H1 (cell line): ENCODE measurements at regions not wholly inside any gene's neighbourhood (a gene's known extent, or its start where the extent isn't known, plus 50 kb on each side); places are given as distances from the start of the nearest gene placed in this dataset.

Experiments
- CTCF ChIA-PET: fragments of 300-600 bp; sonication (Branson Sonifier 250); formaldehyde crosslinking; loops from one replicate; lab custom pipeline; 2021; ENCODE audit not compliant: partially characterized antibody; lab: Charles Lee
- POLR2A ChIA-PET: fragments of 300-600 bp; sonication (Branson Sonifier 250); formaldehyde crosslinking; loops from one replicate; lab custom pipeline; 2021; ENCODE audit warnings: inconsistent platforms; ENCODE audit not compliant: partially characterized antibody; lab: Charles Lee
- DNase-seq, 2 experiments: peaks; one replicate each; pipeline versions ENCODE4 v3.0.0 to v3.0.0-alpha.2; 2010 to 2022; ENCODE audit warnings: low spot score in 2 of 2, low read depth in 1 of 2, mixed read lengths in 1 of 2
- FAIRE-seq: peaks from 2 replicates; lab custom pipeline; 2011; peaks lifted over from hg19 to GRCh38; lab: Jason Lieb, UNC
- H2AFZ ChIP-seq: 2 replicates; pipeline ENCODE4 v1.8.1; 2012; ENCODE audit warnings: low read length, inconsistent platforms
- H2AK5ac ChIP-seq: 2 replicates; pipeline ENCODE4 v1.6.1; 2013; ENCODE audit warnings: low read depth, low read length
- H2BK120ac ChIP-seq: replicated peaks from 2 replicates; pipeline ENCODE3; 2013; ENCODE audit warnings: low read depth, low read length, inconsistent platforms
- H2BK12ac ChIP-seq: 2 replicates; pipeline ENCODE4 v1.6.1; 2013; ENCODE audit warnings: low read depth, low read length
- H2BK15ac ChIP-seq: 2 replicates; pipeline ENCODE4 v1.6.1; 2013; ENCODE audit warnings: low read length
- H2BK20ac ChIP-seq: 2 replicates; pipeline ENCODE4 v1.6.1; 2013; ENCODE audit warnings: low read length
- H2BK5ac ChIP-seq: 2 replicates; pipeline ENCODE4 v1.6.1; 2013; ENCODE audit warnings: low read depth, low read length
- H3K14ac ChIP-seq: 2 replicates; pipeline ENCODE4 v1.6.1; 2013; ENCODE audit warnings: inconsistent platforms; ENCODE audit not compliant: insufficient read length
- H3K18ac ChIP-seq: 2 replicates; pipeline ENCODE4 v1.6.1; 2013; ENCODE audit warnings: low read length; ENCODE audit errors: extremely low read depth
- H3K23ac ChIP-seq: 2 replicates; pipeline ENCODE4 v1.6.1; 2013; ENCODE audit warnings: inconsistent platforms; ENCODE audit not compliant: insufficient read length
- H3K23me2 ChIP-seq: 2 replicates; pipeline ENCODE4 v1.6.1; 2013; ENCODE audit warnings: low read depth, low read length
- H3K27ac ChIP-seq: 2 replicates; pipeline ENCODE4 v1.6.1; 2011; ENCODE audit warnings: low read depth, low read length, inconsistent platforms
- H3K27me3 ChIP-seq, 4 experiments: replicated peaks in 1 of 4; 1 replicate in 1 of 4; 2 replicates in 3 of 4; pipeline versions ENCODE4 v1.6.1 to v1.8.1; 2011 to 2013; ENCODE audit warnings: low read length in 3 of 4, mild to moderate bottlenecking in 3 of 4, inconsistent platforms in 2 of 4, mixed read lengths in 2 of 4, moderate library complexity in 1 of 4; ENCODE audit not compliant: control insufficient read depth in 3 of 4, insufficient read depth in 3 of 4; ENCODE audit errors: extremely low read depth in 1 of 4
- H3K36me3 ChIP-seq, 4 experiments: 2 replicates each; pipeline versions ENCODE4 v1.6.1 to v1.8.1; 2011 to 2013; ENCODE audit warnings: mild to moderate bottlenecking in 4 of 4, low read length in 3 of 4, moderate library complexity in 2 of 4, control low read depth in 1 of 4, inconsistent platforms in 1 of 4; ENCODE audit not compliant: insufficient read depth in 4 of 4, control insufficient read depth in 2 of 4
- H3K4ac ChIP-seq: replicated peaks from 2 replicates; pipeline ENCODE3; 2013; ENCODE audit warnings: low read length, low read depth, mixed read lengths, inconsistent platforms; ENCODE audit not compliant: insufficient read length
- H3K4me1 ChIP-seq, 4 experiments: replicated peaks in 1 of 4; 1 replicate in 1 of 4; 2 replicates in 3 of 4; pipeline versions ENCODE4 v1.6.1 to v1.8.1; 2011 to 2013; ENCODE audit warnings: low read length in 3 of 4, inconsistent platforms in 2 of 4, mixed read lengths in 1 of 4; ENCODE audit not compliant: insufficient read depth in 4 of 4, control insufficient read depth in 3 of 4
- H3K4me2 ChIP-seq, 2 experiments: 2 replicates each; pipeline versions ENCODE4 v1.6.1 to v1.8.1; 2011 to 2013; ENCODE audit warnings: low read depth in 2 of 2, low read length in 2 of 2, control low read depth in 1 of 2, inconsistent platforms in 1 of 2, mild to moderate bottlenecking in 1 of 2; ENCODE audit not compliant: insufficient read depth in 1 of 2
- H3K4me3 ChIP-seq, 4 experiments: fragments of 200-600, 300-600 bp in 1 of 4; sonication (generic), shearing (Covaris generic), sonication (Bioruptor Twin) in 1 of 4; 2 replicates each; pipeline versions ENCODE4 v1.5.1 to v1.8.1; 2011 to 2016; ENCODE audit warnings: low read length in 4 of 4, low read depth in 3 of 4, control low read depth in 2 of 4, inconsistent platforms in 2 of 4, mild to moderate bottlenecking in 2 of 4, mixed read lengths in 1 of 4, moderate library complexity in 1 of 4; ENCODE audit not compliant: insufficient read depth in 2 of 4; ENCODE audit errors: extremely low read depth in 1 of 4
- H3K56ac ChIP-seq: replicated peaks from 2 replicates; pipeline ENCODE3; 2013; ENCODE audit warnings: low read depth, mild to moderate bottlenecking, mixed read lengths, low read length, inconsistent platforms; ENCODE audit not compliant: insufficient read length
- H3K79me1 ChIP-seq: 2 replicates; pipeline ENCODE4 v1.6.1; 2013; ENCODE audit warnings: low read depth, low read length, control low read depth
- H3K79me2 ChIP-seq, 2 experiments: 2 replicates each; pipeline versions ENCODE4 v1.6.1 to v1.8.1; 2012 to 2013; ENCODE audit warnings: low read length in 2 of 2, mild to moderate bottlenecking in 2 of 2, inconsistent platforms in 1 of 2; ENCODE audit not compliant: insufficient read depth in 2 of 2, control insufficient read depth in 1 of 2
- H3K9ac ChIP-seq, 4 experiments: replicated peaks in 1 of 4; 1 replicate in 1 of 4; 2 replicates in 3 of 4; pipeline versions ENCODE4 v1.6.1 to v1.8.1; 2011 to 2013; ENCODE audit warnings: low read depth in 3 of 4, low read length in 3 of 4, control low read depth in 2 of 4, mild to moderate bottlenecking in 2 of 4, moderate library complexity in 2 of 4, inconsistent platforms in 1 of 4; ENCODE audit errors: extremely low read depth in 1 of 4
- H3K9me3 ChIP-seq, 2 experiments: 2 replicates each; pipeline versions ENCODE4 v1.6.1 to v1.8.1; 2012 to 2013; ENCODE audit warnings: mild to moderate bottlenecking in 2 of 2, moderate library complexity in 2 of 2, control low read depth in 1 of 2, inconsistent platforms in 1 of 2, low read depth in 1 of 2, low read length in 1 of 2, mixed read lengths in 1 of 2; ENCODE audit not compliant: insufficient read depth in 2 of 2
- H4K20me1 ChIP-seq, 2 experiments: replicated peaks in 1 of 2; 2 replicates each; pipeline versions ENCODE3 to v1.8.1; 2011 to 2013; ENCODE audit warnings: inconsistent platforms in 2 of 2, low read length in 2 of 2, mild to moderate bottlenecking in 1 of 2; ENCODE audit not compliant: insufficient read depth in 2 of 2, control insufficient read depth in 1 of 2
- H4K5ac ChIP-seq: 2 replicates; pipeline ENCODE4 v1.6.1; 2013; ENCODE audit warnings: low read length, low read depth, mixed read lengths, inconsistent platforms; ENCODE audit not compliant: insufficient read length
- H4K8ac ChIP-seq: 2 replicates; pipeline ENCODE4 v1.8.0; 2013; ENCODE audit warnings: mild to moderate bottlenecking, moderate library complexity, low read length, inconsistent platforms; ENCODE audit not compliant: insufficient read depth; ENCODE audit errors: extremely low read depth
- H4K91ac ChIP-seq: replicated peaks from 2 replicates; pipeline ENCODE3; 2013; ENCODE audit warnings: low read length, mixed read lengths, inconsistent platforms; ENCODE audit not compliant: insufficient read length
- BCL11A ChIP-seq, 2 experiments: IDR thresholded peaks; one replicate each; pipeline ENCODE4 v1.6.1; 2011; ENCODE audit warnings: low read depth in 2 of 2, low read length in 2 of 2, mild to moderate bottlenecking in 2 of 2
- EZH2 ChIP-seq: fragments of 200-600 bp; sonication (generic); IDR thresholded peaks from 2 replicates; pipeline ENCODE4 v1.7.1; 2012; ENCODE audit warnings: low read depth, mild to moderate bottlenecking, moderate library complexity, low read length, inconsistent platforms; ENCODE audit not compliant: severe bottlenecking
- NRF1 ChIP-seq: IDR thresholded peaks from 2 replicates; pipeline ENCODE4 v1.6.1; 2011; ENCODE audit warnings: mild to moderate bottlenecking, low read depth, low read length, improper control_type of control experiment
- SIN3A ChIP-seq, 2 experiments: IDR thresholded peaks in 1 of 2; conservative IDR thresholded peaks in 1 of 2; 2 replicates each; pipeline ENCODE4 v1.6.1; 2011 to 2012; ENCODE audit warnings: low read length in 2 of 2, improper control_type of control experiment in 1 of 2, low read depth in 1 of 2, mild to moderate bottlenecking in 1 of 2
- SIRT6 ChIP-seq: IDR thresholded peaks from one replicate; pipeline ENCODE4 v1.7.1; 2012; ENCODE audit warnings: low read length, inconsistent platforms
- SP1 ChIP-seq: IDR thresholded peaks from 2 replicates; pipeline ENCODE4 v1.6.1; 2011; ENCODE audit warnings: low read depth, low read length
- TCF12 ChIP-seq: IDR thresholded peaks from 2 replicates; pipeline ENCODE4 v1.6.1; 2011; ENCODE audit warnings: low read depth, mild to moderate bottlenecking, low read length
- TEAD4 ChIP-seq: IDR thresholded peaks from 2 replicates; pipeline ENCODE4 v1.6.1; 2012; ENCODE audit warnings: low read depth, low read length, inconsistent platforms, mixed read lengths
- USF2 ChIP-seq: IDR thresholded peaks from 2 replicates; pipeline ENCODE4 v1.6.1; 2011; ENCODE audit warnings: low read length, improper control_type of control experiment
- WGBS, 2 experiments: shearing (Covaris generic) in 1 of 2; methylation state at CpG; one replicate each; pipeline versions ENCODE4 v1.1.6 to v1.1.7; 2013 to 2015; ENCODE audit warnings: low lambda C conversion rate in 2 of 2, mixed read lengths in 2 of 2, inconsistent platforms in 1 of 2, low coverage in 1 of 2, missing lambda C conversion rate in 1 of 2; ENCODE audit not compliant: insufficient replicate concordance in 2 of 2, insufficient coverage in 1 of 2, insufficient read length in 1 of 2; ENCODE audit errors: extremely low coverage in 1 of 2, missing lambda C conversion rate in 1 of 2; 5-methylcytosine and 5-hydroxymethylcytosine counted together
- TF ChIP-seq, protein P1 (sequence below): IDR thresholded peaks from 2 replicates; pipeline ENCODE4 v1.6.1; 2012; ENCODE audit warnings: inconsistent platforms

- CTCF ChIA-PET = no interaction called here
- TF ChIP-seq SIRT6 = no peak
- no peak for TF ChIP-seq SP1
- TF ChIP-seq SIN3A (conservative IDR thresholded peaks at IDR 0.05 in 1 of 2, IDR thresholded peaks at IDR 0.05 in 1 of 2; ENCODE audit: low read depth in 1 of 2, low read length in 2 of 2) = no peak
- no peak for TF ChIP-seq EZH2
- no peak for TF ChIP-seq NRF1
- TF ChIP-seq, protein P1, sequence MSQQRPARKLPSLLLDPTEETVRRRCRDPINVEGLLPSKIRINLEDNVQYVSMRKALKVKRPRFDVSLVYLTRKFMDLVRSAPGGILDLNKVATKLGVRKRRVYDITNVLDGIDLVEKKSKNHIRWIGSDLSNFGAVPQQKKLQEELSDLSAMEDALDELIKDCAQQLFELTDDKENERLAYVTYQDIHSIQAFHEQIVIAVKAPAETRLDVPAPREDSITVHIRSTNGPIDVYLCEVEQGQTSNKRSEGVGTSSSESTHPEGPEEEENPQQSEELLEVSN = no peak
- TF ChIP-seq TCF12 = no peak
- no peak for TF ChIP-seq USF2
- no peak for TF ChIP-seq TEAD4
- no peak for TF ChIP-seq BCL11A (IDR thresholded peaks at IDR 0.05; ENCODE audit: low read depth in 2 of 2, low read length in 2 of 2)
- Histone ChIP-seq H3K79me1 (no peaks in the 10 kb centered on the region), H3K18ac (no peak overlapping the region), H3K56ac (no peak overlapping the region), H4K91ac (no peak overlapping the region), H3K9me3 (peaks cover 0 to 5% of the 10 kb centered on the region in 2 experiments; a peak in 1 of 4 replicates), H2BK5ac (no peak overlapping the region), H3K14ac (no peak overlapping the region), H2AFZ (no peak overlapping the region), H3K36me3 (no peaks in the 10 kb centered on the region), H2BK12ac (no peak overlapping the region), H3K79me2 (no peaks in the 10 kb centered on the region), H4K8ac (no peak overlapping the region), H3K27me3 (no peaks in the 10 kb centered on the region), H3K27ac (no peak overlapping the region), H3K23ac (no peak overlapping the region), H3K4me2 (no peak overlapping the region), H2BK120ac (no peak overlapping the region), H3K4me1 (no peaks in the 10 kb centered on the region), H3K4ac (no peak overlapping the region), H3K23me2 (no peaks in the 10 kb centered on the region), H3K4me3 (no peak overlapping the region), H4K5ac (no peak overlapping the region), H2BK15ac (no peak overlapping the region), H2AK5ac (no peak overlapping the region), H4K20me1 (no peaks in the 10 kb centered on the region), H3K9ac (no peak overlapping the region), H2BK20ac (no peak overlapping the region)
- POLR2A ChIA-PET = no interaction called here
- WGBS, 2 experiments = 96% methylated on average over 3 of the region's 3 CpGs; no CpG with 5 or more reads in 1 of the 2 experiments
- DNase-seq (no peak), FAIRE-seq (no peak)
Observed at GRCh38 chr11:97069160-97069559, 679.3 kb downstream of the JRKL start.
